HepG2 (cell line): ENCODE measurements at regions not wholly inside any gene's neighbourhood (a gene's known extent, or its start where the extent isn't known, plus 50 kb on each side); places are given as distances from the start of the nearest gene placed in this dataset.
A peak's percentile ranks its signal among the peaks of the same experiment; 100 is the strongest.

Source experiments
- ATAC-seq: fragments of 200-7000 bp; cut with Tn5 transposase; 3 replicates; pipeline ENCODE4 v1.9.1; 2020; ENCODE audit warnings: mild to moderate bottlenecking, moderate library complexity
- BruUV-seq: library from RNA; stranded (reverse); fragments of 400-500 nt; replicated peaks from 2 replicates; lab custom pipeline; 2021; lab: Mats Ljungman, UMichigan
- CTCF ChIA-PET: fragments of 300-600 bp; formaldehyde crosslinking; extraction: SDS; loops from one replicate; lab custom pipeline; 2021; ENCODE audit warnings: low total read pairs, inconsistent platforms, low intra/inter-chr PET ratio; lab: Yijun Ruan, JAX
- POLR2A ChIA-PET: fragments of 350-600 bp; sonication (Branson Sonifier 250); formaldehyde crosslinking; loops from one replicate; lab custom pipeline; 2020; ENCODE audit warnings: antibody characterized with exemption, inconsistent platforms; lab: Yijun Ruan, JAX
- DNase-seq: peaks from one replicate; pipeline ENCODE4 v3.0.0-alpha.2; 2015; ENCODE audit warnings: low spot score
- FAIRE-seq: peaks from 3 replicates; lab custom pipeline; 2011; peaks lifted over from hg19 to GRCh38; lab: Jason Lieb, UNC
- H2AFZ ChIP-seq: one replicate; pipeline ENCODE4 v1.6.1; 2011; ENCODE audit warnings: low read length, inconsistent platforms
- H3K27ac ChIP-seq: fragments of 300-600 bp; 3 replicates; pipeline ENCODE4 v1.8.0; 2011; ENCODE audit warnings: mixed run types, mild to moderate bottlenecking, mixed read lengths, low read length, inconsistent platforms; ENCODE audit not compliant: insufficient read depth; ENCODE audit errors: extremely low read length
- H3K27me3 ChIP-seq, 2 experiments: fragments of 200-600 bp in 1 of 2; 2 replicates in 1 of 2; 3 replicates in 1 of 2; pipeline versions ENCODE4 v1.6.0 to v1.8.0; 2011; ENCODE audit warnings: low read length in 2 of 2, mild to moderate bottlenecking in 2 of 2, moderate library complexity in 2 of 2, inconsistent platforms in 1 of 2; ENCODE audit not compliant: insufficient read depth in 2 of 2, control insufficient read depth in 1 of 2
- H3K36me3 ChIP-seq, 2 experiments: fragments of 200-600 bp in 1 of 2; replicated peaks in 1 of 2; 2 replicates in 1 of 2; 3 replicates in 1 of 2; pipeline versions ENCODE4 v1.5.1 to v1.8.0; 2011; ENCODE audit warnings: low read length in 2 of 2, inconsistent platforms in 1 of 2; ENCODE audit not compliant: insufficient read depth in 2 of 2, control insufficient read depth in 1 of 2
- H3K4me1 ChIP-seq: 2 replicates; pipeline ENCODE4 v1.5.1; 2012; ENCODE audit warnings: low read length, inconsistent platforms; ENCODE audit not compliant: insufficient read depth
- H3K4me2 ChIP-seq: 2 replicates; pipeline ENCODE4 v1.6.0; 2011; ENCODE audit warnings: low read depth, low read length, inconsistent platforms
- H3K4me3 ChIP-seq, 3 experiments: fragments of 200-600 bp in 1 of 3; sonication (generic), shearing (Covaris generic) in 1 of 3; replicated peaks in 1 of 3; 2 replicates each; pipeline ENCODE4 v1.5.1; 2011 to 2016; ENCODE audit warnings: low read length in 3 of 3, inconsistent platforms in 2 of 3, low read depth in 2 of 3, mild to moderate bottlenecking in 2 of 3, control low read depth in 1 of 3, mixed read lengths in 1 of 3; ENCODE audit not compliant: insufficient read depth in 1 of 3
- H3K79me2 ChIP-seq: one replicate; pipeline ENCODE4 v1.6.1; 2011; ENCODE audit warnings: low read length, inconsistent platforms; ENCODE audit not compliant: insufficient read depth
- H3K9ac ChIP-seq: 2 replicates; pipeline ENCODE4 v1.6.0; 2011; ENCODE audit warnings: mild to moderate bottlenecking, low read depth, low read length, inconsistent platforms; ENCODE audit not compliant: insufficient read depth
- H3K9me3 ChIP-seq: 2 replicates; pipeline ENCODE4 v1.5.1; 2012; ENCODE audit warnings: mild to moderate bottlenecking, low read length
- H4K20me1 ChIP-seq: 2 replicates; pipeline ENCODE4 v1.6.0; 2011; ENCODE audit warnings: inconsistent platforms, mild to moderate bottlenecking, low read length, moderate library complexity; ENCODE audit not compliant: insufficient read depth
- MAFF ChIP-seq: IDR thresholded peaks from 2 replicates; pipeline ENCODE4 v1.6.1; 2011; ENCODE audit warnings: low read depth, low read length, improper control_type of control experiment
- MAFK ChIP-seq, 2 experiments: IDR thresholded peaks in 1 of 2; conservative IDR thresholded peaks in 1 of 2; 2 replicates each; pipeline ENCODE4 v1.6.1; 2011; ENCODE audit warnings: improper control_type of control experiment in 2 of 2, low read length in 2 of 2
- ZNF891 ChIP-seq: sonication (generic); formaldehyde crosslinking; IDR thresholded peaks from 2 replicates; pipeline ENCODE4 v1.5.0; 2020; ENCODE audit warnings: mild to moderate bottlenecking, missing genetic modification reagents
- in situ Hi-C: cut with HindIII; loops from 2 replicates; pipeline ENCODE4 v1.10.0; 2017; ENCODE audit warnings: low pct_unique_long_range_greater_than_20kb; ENCODE audit not compliant: extremely low pct_ligation_motif_present
- intact Hi-C: fragments of 100-400 bp; cut with micrococcal nuclease; formaldehyde crosslinking; loops from one replicate; pipeline ENCODE4 v1.10.0; 2022; ENCODE audit not compliant: unreplicated experiment
- TF ChIP-seq, protein P1 (sequence below): sonication (generic); formaldehyde crosslinking; IDR thresholded peaks from 2 replicates; pipeline ENCODE4 v1.4.0; 2020; ENCODE audit warnings: mild to moderate bottlenecking, missing genetic modification reagents, borderline replicate concordance

DNA sequence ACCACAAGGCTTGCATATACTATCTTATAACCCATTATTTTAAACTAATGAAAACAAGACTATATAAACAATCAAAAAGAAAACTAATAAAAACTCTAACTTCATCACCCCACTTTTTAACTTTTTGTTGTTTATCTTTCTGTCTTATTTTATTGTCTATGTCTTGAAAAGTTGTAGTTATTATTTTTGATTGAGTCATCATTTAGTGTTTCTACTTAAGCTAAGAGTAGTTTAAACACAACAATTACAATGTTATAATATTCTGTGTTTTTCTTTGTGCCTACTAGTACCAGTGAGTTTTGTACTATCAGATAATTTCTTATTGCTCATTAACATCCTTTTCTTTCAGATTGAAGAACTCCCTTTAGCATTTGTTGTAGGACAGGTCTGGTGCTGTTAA lies 318.7 kb upstream of the ATP5MC3 start:
- Histone ChIP-seq H3K4me1 (no peaks in the 10 kb centered on the region), H3K4me2 (no peak overlapping the region), H3K9ac (no peak overlapping the region), H3K4me3 (no peak overlapping the region), H3K79me2 (no peaks in the 10 kb centered on the region), H3K27ac (no peak overlapping the region), H3K36me3 (no peaks in the 10 kb centered on the region), H2AFZ (no peak overlapping the region), H3K9me3 (no peaks in the 10 kb centered on the region), H3K27me3 (no peaks in the 10 kb centered on the region), H4K20me1 (no peaks in the 10 kb centered on the region)
- peak; percentile 66; the same call in 1 of the 2 replicates for TF ChIP-seq MAFF
- TF ChIP-seq MAFK (conservative IDR thresholded peaks at IDR 0.05 in 1 of 2, IDR thresholded peaks at IDR 0.05 in 1 of 2; ENCODE audit: low read length in 2 of 2): peak; percentile 48 to 74; a peak in 3 of 4 replicates
- TF ChIP-seq ZNF891 (CRISPR knock-in tag): no peak
- TF ChIP-seq, protein P1, sequence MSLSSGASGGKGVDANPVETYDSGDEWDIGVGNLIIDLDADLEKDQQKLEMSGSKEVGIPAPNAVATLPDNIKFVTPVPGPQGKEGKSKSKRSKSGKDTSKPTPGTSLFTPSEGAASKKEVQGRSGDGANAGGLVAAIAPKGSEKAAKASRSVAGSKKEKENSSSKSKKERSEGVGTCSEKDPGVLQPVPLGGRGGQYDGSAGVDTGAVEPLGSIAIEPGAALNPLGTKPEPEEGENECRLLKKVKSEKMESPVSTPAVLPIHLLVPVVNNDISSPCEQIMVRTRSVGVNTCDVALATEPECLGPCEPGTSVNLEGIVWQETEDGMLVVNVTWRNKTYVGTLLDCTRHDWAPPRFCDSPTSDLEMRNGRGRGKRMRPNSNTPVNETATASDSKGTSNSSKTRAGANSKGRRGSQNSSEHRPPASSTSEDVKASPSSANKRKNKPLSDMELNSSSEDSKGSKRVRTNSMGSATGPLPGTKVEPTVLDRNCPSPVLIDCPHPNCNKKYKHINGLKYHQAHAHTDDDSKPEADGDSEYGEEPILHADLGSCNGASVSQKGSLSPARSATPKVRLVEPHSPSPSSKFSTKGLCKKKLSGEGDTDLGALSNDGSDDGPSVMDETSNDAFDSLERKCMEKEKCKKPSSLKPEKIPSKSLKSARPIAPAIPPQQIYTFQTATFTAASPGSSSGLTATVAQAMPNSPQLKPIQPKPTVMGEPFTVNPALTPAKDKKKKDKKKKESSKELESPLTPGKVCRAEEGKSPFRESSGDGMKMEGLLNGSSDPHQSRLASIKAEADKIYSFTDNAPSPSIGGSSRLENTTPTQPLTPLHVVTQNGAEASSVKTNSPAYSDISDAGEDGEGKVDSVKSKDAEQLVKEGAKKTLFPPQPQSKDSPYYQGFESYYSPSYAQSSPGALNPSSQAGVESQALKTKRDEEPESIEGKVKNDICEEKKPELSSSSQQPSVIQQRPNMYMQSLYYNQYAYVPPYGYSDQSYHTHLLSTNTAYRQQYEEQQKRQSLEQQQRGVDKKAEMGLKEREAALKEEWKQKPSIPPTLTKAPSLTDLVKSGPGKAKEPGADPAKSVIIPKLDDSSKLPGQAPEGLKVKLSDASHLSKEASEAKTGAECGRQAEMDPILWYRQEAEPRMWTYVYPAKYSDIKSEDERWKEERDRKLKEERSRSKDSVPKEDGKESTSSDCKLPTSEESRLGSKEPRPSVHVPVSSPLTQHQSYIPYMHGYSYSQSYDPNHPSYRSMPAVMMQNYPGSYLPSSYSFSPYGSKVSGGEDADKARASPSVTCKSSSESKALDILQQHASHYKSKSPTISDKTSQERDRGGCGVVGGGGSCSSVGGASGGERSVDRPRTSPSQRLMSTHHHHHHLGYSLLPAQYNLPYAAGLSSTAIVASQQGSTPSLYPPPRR (CRISPR knock-in tag): no peak
- no TSS peak for BruUV-seq
- ChIA-PET POLR2A (no interaction called here), CTCF (no interaction called here)
- ATAC-seq: no peak
- intact Hi-C loops: no loop called here
- FAIRE-seq: no peak
- no peak for DNase-seq
- in situ Hi-C loops: no loop called here
